Activated B cell treated with CpG ODN at 0.5 μM for 24 hours (primary cell): ENCODE measurements at regions not wholly inside any gene's neighbourhood (a gene's known extent, or its start where the extent isn't known, plus 50 kb on each side); places are given as distances from the start of the nearest gene placed in this dataset.

Source experiments
- ATAC-seq: fragments of 200-7000 bp; cut with Tn5 transposase; one replicate; pipeline ENCODE4 v1.10.0; 2021; ENCODE audit warnings: low read depth, mild to moderate bottlenecking, moderate library complexity
- CTCF ChIA-PET: fragments of 350-600 bp; sonication (Branson Sonifier 250); formaldehyde crosslinking; loops from one replicate; lab custom pipeline; 2021; ENCODE audit warnings: antibody characterized with exemption; lab: Charles Lee
- POLR2A ChIA-PET: fragments of 350-600 bp; sonication (Branson Sonifier 250); formaldehyde crosslinking; loops from one replicate; lab custom pipeline; 2021; ENCODE audit warnings: antibody characterized with exemption; lab: Charles Lee
- DNase-seq: peaks from one replicate; pipeline ENCODE4 v3.0.0; 2022
- H3K27ac Mint-ChIP-seq: one replicate; pipeline ENCODE4 v1.8.0; 2020; ENCODE audit warnings: mixed read lengths
- H3K27me3 Mint-ChIP-seq: one replicate; pipeline ENCODE4 v1.8.0; 2021; ENCODE audit warnings: mixed read lengths
- H3K36me3 Mint-ChIP-seq: one replicate; pipeline ENCODE4 v1.8.0; 2021; ENCODE audit warnings: low read depth, mixed read lengths
- H3K4me1 Mint-ChIP-seq: one replicate; pipeline ENCODE4 v1.8.0; 2021; ENCODE audit warnings: mixed read lengths
- H3K4me3 Mint-ChIP-seq: one replicate; pipeline ENCODE4 v1.8.0; 2020; ENCODE audit warnings: mild to moderate bottlenecking, mixed read lengths
- H3K9me3 Mint-ChIP-seq: one replicate; pipeline ENCODE4 v1.8.0; 2020; ENCODE audit warnings: mixed read lengths
- CTCF ChIP-seq: fragments of 200-600 bp; IDR thresholded peaks from one replicate; pipeline ENCODE4 v1.8.0; 2022; ENCODE audit warnings: antibody characterized with exemption, mild to moderate bottlenecking
- intact Hi-C: fragments of 100-400 bp; cut with micrococcal nuclease; formaldehyde crosslinking; loops from one replicate; pipeline ENCODE4 v1.15.1; 2024

GRCh38 chr6:50455029-50455428, 258.3 kb upstream of the TFAP2D start:
- POLR2A ChIA-PET: no interaction called here
- CTCF ChIA-PET: no interaction called here

GRCh38 chr6:50457351-50457750, 256.0 kb upstream of the TFAP2D start:
- no peak for ATAC-seq
- CTCF ChIA-PET: no interaction called here
- no peak for DNase-seq
- no peak overlapping the region for H3K4me3 Mint-ChIP-seq
- H3K4me1 Mint-ChIP-seq: no peaks in the 10 kb centered on the region
- H3K27ac Mint-ChIP-seq: no peak overlapping the region
- POLR2A ChIA-PET: no interaction called here
- no peaks in the 10 kb centered on the region for H3K27me3 Mint-ChIP-seq
- no peak for TF ChIP-seq CTCF
- H3K9me3 Mint-ChIP-seq: peaks cover 3% of the 10 kb centered on the region
- intact Hi-C loops: no loop called here
- no peaks in the 10 kb centered on the region for H3K36me3 Mint-ChIP-seq

More at GRCh38 chr6:50455029-50455428, 258.3 kb upstream of the TFAP2D start:
- Mint-ChIP-seq H3K36me3 (no peaks in the 10 kb centered on the region), H3K27ac (no peak overlapping the region), H3K9me3 (peaks cover 3% of the 10 kb centered on the region), H3K27me3 (no peaks in the 10 kb centered on the region), H3K4me1 (no peaks in the 10 kb centered on the region), H3K4me3 (no peak overlapping the region)
- intact Hi-C loops: no loop called here
- ATAC-seq (no peak), DNase-seq (no peak)
- TF ChIP-seq CTCF: no peak

- H3K36me3 Mint-ChIP-seq: no peaks in the 10 kb centered on the region
- H3K4me1 Mint-ChIP-seq: no peaks in the 10 kb centered on the region
- DNase-seq (no peak), ATAC-seq (no peak)
- intact Hi-C loops: no loop called here
- CTCF ChIA-PET: no interaction called here
- no peak overlapping the region for H3K4me3 Mint-ChIP-seq
- H3K27ac Mint-ChIP-seq: no peak overlapping the region
- POLR2A ChIA-PET: no interaction called here
- TF ChIP-seq CTCF: no peak
- H3K27me3 Mint-ChIP-seq: no peaks in the 10 kb centered on the region
- H3K9me3 Mint-ChIP-seq: peaks cover 2% of the 10 kb centered on the region
Measured at GRCh38 chr6:50461696-50462095, 251.6 kb upstream of the TFAP2D start.

- H3K27ac Mint-ChIP-seq: no peak overlapping the region
- CTCF ChIA-PET: no interaction called here
- H3K9me3 Mint-ChIP-seq: peaks cover 2% of the 10 kb centered on the region
- no peaks in the 10 kb centered on the region for H3K27me3 Mint-ChIP-seq
- no peaks in the 10 kb centered on the region for H3K4me1 Mint-ChIP-seq
- no peaks in the 10 kb centered on the region for H3K36me3 Mint-ChIP-seq
- TF ChIP-seq CTCF: no peak
- no peak for ATAC-seq
- POLR2A ChIA-PET: no interaction called here
- intact Hi-C loops: no loop called here
- no peak overlapping the region for H3K4me3 Mint-ChIP-seq
- no peak for DNase-seq
Measured at GRCh38 chr6:50463931-50464330, 249.4 kb upstream of the TFAP2D start.

GRCh38 chr6:50467931-50468330, 245.4 kb upstream of the TFAP2D start:
- intact Hi-C loops: no loop called here
- H3K9me3 Mint-ChIP-seq: peaks cover 3% of the 10 kb centered on the region
- no peaks in the 10 kb centered on the region for H3K4me1 Mint-ChIP-seq
- H3K27me3 Mint-ChIP-seq: no peaks in the 10 kb centered on the region
- ATAC-seq (no peak), DNase-seq (no peak)
- no peaks in the 10 kb centered on the region for H3K36me3 Mint-ChIP-seq
- no peak overlapping the region for H3K27ac Mint-ChIP-seq
- CTCF ChIA-PET: no interaction called here
- POLR2A ChIA-PET: no interaction called here
- no peak for TF ChIP-seq CTCF
- H3K4me3 Mint-ChIP-seq: no peak overlapping the region
